Endothelial cell of umbilical vein (primary cell): ENCODE measurements at regions not wholly inside any gene's neighbourhood (a gene's known extent, or its start where the extent isn't known, plus 50 kb on each side); places are given as distances from the start of the nearest gene placed in this dataset.

Source experiments
- BruUV-seq: library from RNA; stranded (reverse); fragments of 400-500 nt; replicated peaks from 2 replicates; lab custom pipeline; 2021; lab: Mats Ljungman, UMichigan
- CTCF ChIA-PET: fragments of 300-600, 350-600 bp; sonication (Branson Sonifier 250); formaldehyde crosslinking; loops from one replicate; lab custom pipeline; 2021; ENCODE audit warnings: antibody characterized with exemption, inconsistent platforms; lab: Charles Lee
- POLR2A ChIA-PET: fragments of 300-600, 350-600 bp; sonication (Branson Sonifier 250); formaldehyde crosslinking; loops from one replicate; lab custom pipeline; 2021; ENCODE audit warnings: antibody characterized with exemption, inconsistent platforms; lab: Charles Lee
- DNase-seq: peaks from one replicate; pipeline ENCODE4 v3.0.0-alpha.2; 2011; ENCODE audit warnings: low read depth, low spot score
- FAIRE-seq: peaks from 2 replicates; lab custom pipeline; 2011; peaks lifted over from hg19 to GRCh38; lab: Jason Lieb, UNC
- H2AFZ ChIP-seq: 2 replicates; pipeline ENCODE4 v1.6.0; 2012; ENCODE audit warnings: low read depth, low read length, control low read depth, inconsistent platforms
- H3K27ac ChIP-seq: 2 replicates; pipeline ENCODE4 v1.5.1; 2011; ENCODE audit warnings: low read depth, mild to moderate bottlenecking, control low read depth, low read length, moderate library complexity; ENCODE audit not compliant: insufficient read depth
- H3K27me3 ChIP-seq, 2 experiments: 2 replicates each; pipeline versions ENCODE4 v1.6.0 to v1.6.1; 2011; ENCODE audit warnings: low read length in 2 of 2, mixed read lengths in 1 of 2; ENCODE audit not compliant: control insufficient read depth in 2 of 2, insufficient read depth in 2 of 2
- H3K36me3 ChIP-seq, 2 experiments: 2 replicates in 1 of 2; 3 replicates in 1 of 2; pipeline ENCODE4 v1.5.1; 2011; ENCODE audit warnings: low read length in 2 of 2, mild to moderate bottlenecking in 1 of 2, moderate library complexity in 1 of 2; ENCODE audit not compliant: control insufficient read depth in 2 of 2, insufficient read depth in 2 of 2; ENCODE audit errors: extremely low read depth in 1 of 2
- H3K4me1 ChIP-seq: 3 replicates; pipeline ENCODE4 v1.5.1; 2011; ENCODE audit warnings: mild to moderate bottlenecking, low read length; ENCODE audit not compliant: control insufficient read depth, insufficient read depth; ENCODE audit errors: extremely low read depth
- H3K4me2 ChIP-seq: 2 replicates; pipeline ENCODE4 v1.6.1; 2011; ENCODE audit warnings: low read length, control low read depth, mixed read lengths; ENCODE audit not compliant: insufficient read depth
- H3K4me3 ChIP-seq, 3 experiments: fragments of 200-600 bp in 1 of 3; sonication (generic), shearing (Covaris generic) in 1 of 3; replicated peaks in 1 of 3; 2 replicates each; pipeline ENCODE4 v1.5.1; 2011 to 2016; ENCODE audit warnings: control low read depth in 3 of 3, low read length in 3 of 3, mild to moderate bottlenecking in 2 of 3, inconsistent platforms in 1 of 3, low read depth in 1 of 3, moderate library complexity in 1 of 3; ENCODE audit not compliant: insufficient read depth in 1 of 3
- H3K79me2 ChIP-seq: 2 replicates; pipeline ENCODE4 v1.6.0; 2012; ENCODE audit warnings: low read length, inconsistent platforms; ENCODE audit not compliant: control insufficient read depth, insufficient read depth
- H3K9ac ChIP-seq: replicated peaks from 2 replicates; pipeline ENCODE3; 2011; ENCODE audit warnings: low read length, control low read depth; ENCODE audit not compliant: insufficient read depth; ENCODE audit errors: extremely low read depth
- H3K9me1 ChIP-seq: replicated peaks from 3 replicates; pipeline ENCODE4 v1.6.0; 2011; ENCODE audit warnings: mild to moderate bottlenecking, low read length; ENCODE audit not compliant: control insufficient read depth, insufficient read depth; ENCODE audit errors: extremely low read depth
- H3K9me3 ChIP-seq: replicated peaks from 2 replicates; pipeline ENCODE4 v1.5.1; 2012; ENCODE audit warnings: low read length, inconsistent platforms; ENCODE audit not compliant: control insufficient read depth, insufficient read depth
- H4K20me1 ChIP-seq: replicated peaks from 2 replicates; pipeline ENCODE3; 2011; ENCODE audit warnings: mild to moderate bottlenecking, low read length; ENCODE audit not compliant: control insufficient read depth, insufficient read depth; ENCODE audit errors: extremely low read depth
- EZH2 ChIP-seq: IDR thresholded peaks from 2 replicates; pipeline ENCODE4 v1.6.1; 2012; ENCODE audit warnings: borderline replicate concordance, low read depth, mild to moderate bottlenecking, moderate library complexity, low read length, inconsistent platforms; ENCODE audit not compliant: severe bottlenecking
- FOS ChIP-seq: IDR thresholded peaks from 2 replicates; pipeline ENCODE4 v1.6.1; 2011; ENCODE audit warnings: mild to moderate bottlenecking, low read length, moderate library complexity, borderline replicate concordance; ENCODE audit not compliant: insufficient read depth
- GATA2 ChIP-seq: IDR thresholded peaks from 2 replicates; pipeline ENCODE4 v1.7.0; 2011; ENCODE audit warnings: low read depth, mild to moderate bottlenecking, moderate library complexity, mixed read lengths, low read length; ENCODE audit not compliant: insufficient read length, insufficient read depth
- JUN ChIP-seq: IDR thresholded peaks from 2 replicates; pipeline ENCODE4 v1.6.1; 2011; ENCODE audit warnings: borderline replicate concordance, low read depth; ENCODE audit not compliant: insufficient read length, insufficient read depth
- MYC ChIP-seq: IDR thresholded peaks from one replicate; pipeline ENCODE4 v1.6.1; 2011; ENCODE audit warnings: mild to moderate bottlenecking, low read depth, low read length
- POLR2A ChIP-seq: IDR thresholded peaks from 2 replicates; pipeline ENCODE4 v1.6.1; 2012; ENCODE audit warnings: low read depth, mild to moderate bottlenecking, control low read depth, low read length
- POLR2AphosphoS5 ChIP-seq: IDR thresholded peaks from 2 replicates; pipeline ENCODE4 v1.6.1; 2012; ENCODE audit warnings: low read depth, mild to moderate bottlenecking, control low read depth, low read length, moderate library complexity; ENCODE audit not compliant: insufficient read depth
- dilution Hi-C: fragments of 300-500 bp; cut with MboI; formaldehyde crosslinking; loops from one replicate; pipeline ENCODE4 v1.15.0; 2019; ENCODE audit warnings: low sequenced_read_pairs; ENCODE audit not compliant: extremely low pct_ligation_motif_present
- intact Hi-C: fragments of 100-400 bp; cut with micrococcal nuclease; formaldehyde crosslinking; loops from one replicate; pipeline ENCODE4 v1.10.0; 2022
- TF ChIP-seq, protein P1 (sequence below): IDR thresholded peaks from 2 replicates; pipeline ENCODE4 v1.6.1; 2011; ENCODE audit not compliant: insufficient read depth, insufficient read length
- TF ChIP-seq, protein P2 (sequence below), 2 donors: IDR thresholded peaks; 1 replicate in 1 of 2; 2 replicates in 1 of 2; pipeline ENCODE4 v1.5.1; 2011; ENCODE audit warnings: low read length in 2 of 2, mild to moderate bottlenecking in 2 of 2, moderate library complexity in 2 of 2, control low read depth in 1 of 2, inconsistent platforms in 1 of 2, low read depth in 1 of 2; ENCODE audit not compliant: insufficient read depth in 1 of 2; ENCODE audit errors: extremely low read depth in 1 of 2

DNA sequence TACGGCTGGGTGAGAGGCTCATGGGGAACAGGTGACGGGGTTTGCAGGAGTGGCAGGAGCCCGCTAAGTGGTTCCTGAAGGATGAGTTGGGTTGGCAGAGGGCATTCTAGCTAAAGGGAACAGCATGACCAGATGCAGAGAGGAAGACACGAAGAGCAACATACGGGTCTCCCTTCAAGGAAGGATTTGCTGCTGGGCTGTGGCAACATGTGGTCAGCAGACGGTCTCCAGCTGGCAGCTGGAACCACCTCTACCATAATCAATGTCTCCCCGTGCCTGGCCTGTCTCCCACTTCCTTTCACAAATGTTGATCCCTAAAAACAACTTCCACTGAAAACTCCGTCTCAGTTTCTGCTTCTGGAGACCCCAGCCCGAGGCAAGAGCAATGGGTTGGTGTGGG is 80.6 kb upstream of the SULF2 start:
- no peak for TF ChIP-seq GATA2
- TF ChIP-seq FOS = no peak
- no peak for TF ChIP-seq POLR2A
- no peak for TF ChIP-seq EZH2
- TF ChIP-seq, protein P1, sequence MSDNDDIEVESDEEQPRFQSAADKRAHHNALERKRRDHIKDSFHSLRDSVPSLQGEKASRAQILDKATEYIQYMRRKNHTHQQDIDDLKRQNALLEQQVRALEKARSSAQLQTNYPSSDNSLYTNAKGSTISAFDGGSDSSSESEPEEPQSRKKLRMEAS = no peak
- no peak for TF ChIP-seq MYC
- no peak for TF ChIP-seq POLR2AphosphoS5
- no peak for TF ChIP-seq JUN
- TF ChIP-seq, protein P2, sequence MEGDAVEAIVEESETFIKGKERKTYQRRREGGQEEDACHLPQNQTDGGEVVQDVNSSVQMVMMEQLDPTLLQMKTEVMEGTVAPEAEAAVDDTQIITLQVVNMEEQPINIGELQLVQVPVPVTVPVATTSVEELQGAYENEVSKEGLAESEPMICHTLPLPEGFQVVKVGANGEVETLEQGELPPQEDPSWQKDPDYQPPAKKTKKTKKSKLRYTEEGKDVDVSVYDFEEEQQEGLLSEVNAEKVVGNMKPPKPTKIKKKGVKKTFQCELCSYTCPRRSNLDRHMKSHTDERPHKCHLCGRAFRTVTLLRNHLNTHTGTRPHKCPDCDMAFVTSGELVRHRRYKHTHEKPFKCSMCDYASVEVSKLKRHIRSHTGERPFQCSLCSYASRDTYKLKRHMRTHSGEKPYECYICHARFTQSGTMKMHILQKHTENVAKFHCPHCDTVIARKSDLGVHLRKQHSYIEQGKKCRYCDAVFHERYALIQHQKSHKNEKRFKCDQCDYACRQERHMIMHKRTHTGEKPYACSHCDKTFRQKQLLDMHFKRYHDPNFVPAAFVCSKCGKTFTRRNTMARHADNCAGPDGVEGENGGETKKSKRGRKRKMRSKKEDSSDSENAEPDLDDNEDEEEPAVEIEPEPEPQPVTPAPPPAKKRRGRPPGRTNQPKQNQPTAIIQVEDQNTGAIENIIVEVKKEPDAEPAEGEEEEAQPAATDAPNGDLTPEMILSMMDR (IDR thresholded peaks at IDR 0.05; ENCODE audit: extremely low read depth in 1 of 2, insufficient read depth in 1 of 2, low read depth in 1 of 2, low read length in 2 of 2) = no peak
- Histone ChIP-seq H3K4me1 (no peaks in the 10 kb centered on the region), H3K9me3 (no peaks in the 10 kb centered on the region), H3K79me2 (no peaks in the 10 kb centered on the region), H3K9me1 (no peaks in the 10 kb centered on the region), H2AFZ (no peak overlapping the region), H3K4me2 (no peak overlapping the region), H4K20me1 (no peaks in the 10 kb centered on the region), H3K27me3 (peaks cover 7 to 24% of the 10 kb centered on the region in 2 experiments), H3K27ac (no peak overlapping the region), H3K36me3 (no peaks in the 10 kb centered on the region), H3K9ac (no peak overlapping the region), H3K4me3 (no peak overlapping the region)
- BruUV-seq = no TSS peak
- intact Hi-C loops = no loop called here
- dilution Hi-C loops = no loop called here
- POLR2A ChIA-PET = no interaction called here
- FAIRE-seq (no peak), DNase-seq (no peak)
- CTCF ChIA-PET = interaction anchor here (1.2 kb wide), 1 partner anchor 11 kb away, joined by 3 read pairs; no protein-coding TSS in a partner anchor
